ENCODE measurements at regions not wholly inside any gene's neighbourhood (a gene's known extent, or its start where the extent isn't known, plus 50 kb on each side); places are given as distances from the start of the nearest gene placed in this dataset.
"Not testable (repeated sequence)": the region's sequence is repeated elsewhere in the genome, so short reads cannot be mapped to it uniquely, and the experiment has no call there.

GRCh38 chr13:83765796-83766195 lies 116.5 kb downstream of the SLITRK1 start:
- no peak overlapping the region for H3K4me3 ChIP-seq (ENCODE audit: low read length)
- TF ChIP-seq, protein P1, sequence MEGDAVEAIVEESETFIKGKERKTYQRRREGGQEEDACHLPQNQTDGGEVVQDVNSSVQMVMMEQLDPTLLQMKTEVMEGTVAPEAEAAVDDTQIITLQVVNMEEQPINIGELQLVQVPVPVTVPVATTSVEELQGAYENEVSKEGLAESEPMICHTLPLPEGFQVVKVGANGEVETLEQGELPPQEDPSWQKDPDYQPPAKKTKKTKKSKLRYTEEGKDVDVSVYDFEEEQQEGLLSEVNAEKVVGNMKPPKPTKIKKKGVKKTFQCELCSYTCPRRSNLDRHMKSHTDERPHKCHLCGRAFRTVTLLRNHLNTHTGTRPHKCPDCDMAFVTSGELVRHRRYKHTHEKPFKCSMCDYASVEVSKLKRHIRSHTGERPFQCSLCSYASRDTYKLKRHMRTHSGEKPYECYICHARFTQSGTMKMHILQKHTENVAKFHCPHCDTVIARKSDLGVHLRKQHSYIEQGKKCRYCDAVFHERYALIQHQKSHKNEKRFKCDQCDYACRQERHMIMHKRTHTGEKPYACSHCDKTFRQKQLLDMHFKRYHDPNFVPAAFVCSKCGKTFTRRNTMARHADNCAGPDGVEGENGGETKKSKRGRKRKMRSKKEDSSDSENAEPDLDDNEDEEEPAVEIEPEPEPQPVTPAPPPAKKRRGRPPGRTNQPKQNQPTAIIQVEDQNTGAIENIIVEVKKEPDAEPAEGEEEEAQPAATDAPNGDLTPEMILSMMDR (conservative IDR thresholded peaks at IDR 0.05; ENCODE audit: low read length): no peak
- no peak for DNase-seq (ENCODE audit: low read depth)

DNA sequence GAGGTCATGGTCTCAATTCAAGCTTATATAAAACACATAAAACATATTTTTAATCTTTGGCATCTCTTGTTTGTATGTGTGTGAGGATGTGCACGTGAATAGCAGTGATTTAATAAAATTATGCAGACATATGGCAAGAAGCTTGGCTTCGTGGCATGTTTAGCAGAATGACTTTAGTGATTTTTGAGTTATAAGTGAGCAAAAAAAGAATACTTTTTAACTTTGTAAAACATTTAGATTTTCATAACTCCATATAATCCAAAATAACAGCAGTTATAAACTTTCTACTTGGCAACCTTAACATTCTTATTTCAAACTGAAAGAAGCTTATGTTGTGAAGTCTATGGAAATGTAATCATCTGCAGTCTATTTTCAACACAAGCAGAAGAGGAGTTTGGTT lies 120.6 kb downstream of the SLITRK1 start:
- DNase-seq (ENCODE audit: low read depth): no peak
- no peak overlapping the region for H3K4me3 ChIP-seq (ENCODE audit: low read length)
- TF ChIP-seq, protein P1 (conservative IDR thresholded peaks at IDR 0.05; ENCODE audit: low read length): no peak

DNA sequence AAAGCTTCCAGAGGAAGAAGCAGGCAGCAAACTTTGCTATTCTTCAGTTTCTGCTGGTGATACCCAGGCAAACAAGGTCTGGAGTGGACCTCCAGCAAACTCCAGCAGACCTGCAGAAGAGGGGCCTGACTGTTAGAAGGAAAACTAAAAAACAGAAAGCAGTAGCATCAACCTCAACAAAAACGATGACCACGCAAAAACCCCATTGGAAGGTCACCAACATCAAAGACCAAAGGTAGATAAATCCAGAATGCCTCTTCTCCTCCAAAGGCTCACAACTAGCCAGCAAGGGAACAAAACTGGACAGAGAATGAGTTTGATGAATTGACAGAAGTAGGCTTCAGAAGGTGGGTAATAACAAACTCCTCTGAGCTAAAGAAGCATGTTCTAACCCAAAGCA lies 127.1 kb downstream of the SLITRK1 start:
- not testable (repeated sequence) for DNase-seq (ENCODE audit: low read depth); H3K4me3 ChIP-seq (ENCODE audit: low read length)

- no peak for DNase-seq (ENCODE audit: low read depth)
- TF ChIP-seq, protein P1 (conservative IDR thresholded peaks at IDR 0.05; ENCODE audit: low read length): no peak
- no peak overlapping the region for H3K4me3 ChIP-seq (ENCODE audit: low read length)
Observed at GRCh38 chr13:83753912-83754624, 128.2 kb downstream of the SLITRK1 start.

- TF ChIP-seq, protein P1 (conservative IDR thresholded peaks at IDR 0.05; ENCODE audit: low read length): no peak
- DNase-seq (ENCODE audit: low read depth): peak; percentile 51
- H3K4me3 ChIP-seq (ENCODE audit: low read length): no peak overlapping the region
Observed at GRCh38 chr13:83752141-83752540, 130.1 kb downstream of the SLITRK1 start.

DNA sequence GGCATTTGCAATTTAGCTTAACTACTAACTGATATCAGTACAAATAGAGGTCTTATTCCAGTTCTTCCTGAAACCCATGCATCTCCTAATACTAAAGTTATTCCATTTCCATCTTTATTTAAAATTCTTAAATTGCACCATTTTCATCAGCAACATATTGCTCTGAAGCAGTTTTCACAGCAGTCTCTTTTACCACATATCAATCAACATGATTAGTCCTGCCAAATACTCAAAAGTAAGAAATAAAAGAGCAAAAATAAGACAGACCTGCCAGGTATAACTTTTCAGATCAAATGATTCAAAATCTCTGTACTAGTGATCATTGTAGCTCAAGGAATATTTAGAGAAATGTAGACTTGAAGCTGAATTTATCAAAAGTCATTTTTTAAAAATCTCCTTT lies 141.7 kb downstream of the SLITRK1 start:
- no peak overlapping the region for H3K4me3 ChIP-seq (ENCODE audit: low read length)
- TF ChIP-seq, protein P1 (conservative IDR thresholded peaks at IDR 0.05; ENCODE audit: low read length): no peak
- no peak for DNase-seq (ENCODE audit: low read depth)

- TF ChIP-seq, protein P1 (conservative IDR thresholded peaks at IDR 0.05; ENCODE audit: low read length): no peak
- no peak for DNase-seq (ENCODE audit: low read depth)
- H3K4me3 ChIP-seq (ENCODE audit: low read length): no peak overlapping the region
Observed at GRCh38 chr13:83738407-83738806, 143.9 kb downstream of the SLITRK1 start.

Measured in AG10803 (cell line).